Fibroblast of lung (primary cell): ENCODE measurements at regions not wholly inside any gene's neighbourhood (a gene's known extent, or its start where the extent isn't known, plus 50 kb on each side); places are given as distances from the start of the nearest gene placed in this dataset.

Source experiments
- CTCF ChIP-seq, 2 donors: IDR thresholded peaks in 1 of 2; conservative IDR thresholded peaks in 1 of 2; 1 replicate in 1 of 2; 2 replicates in 1 of 2; pipeline ENCODE4 v1.5.1; 2011 to 2012; ENCODE audit warnings: low read length in 2 of 2, control low read depth in 1 of 2, inconsistent platforms in 1 of 2, low read depth in 1 of 2, mild to moderate bottlenecking in 1 of 2
- EZH2 ChIP-seq: IDR thresholded peaks from 2 replicates; pipeline ENCODE4 v1.5.1; 2012; ENCODE audit warnings: low read length, control low read depth, mild to moderate bottlenecking; ENCODE audit errors: missing control alignments

GRCh38 chr13:26855921-26856320 lies 95.3 kb upstream of the GPR12 start:
- TF ChIP-seq CTCF (conservative IDR thresholded peaks at IDR 0.05 in 1 of 2, IDR thresholded peaks at IDR 0.05 in 1 of 2; ENCODE audit: low read depth in 1 of 2, low read length in 2 of 2) = no peak
- TF ChIP-seq EZH2 = no peak
